ENCODE measurements at regions not wholly inside any gene's neighbourhood (a gene's known extent, or its start where the extent isn't known, plus 50 kb on each side); places are given as distances from the start of the nearest gene placed in this dataset.

GRCh38 chr6:73901986-73902385, 206.0 kb downstream of the CD109 start:
- TF ChIP-seq YY1 (IDR thresholded peaks at IDR 0.05; ENCODE audit: insufficient read depth, insufficient read length): no peak
- TF ChIP-seq SUZ12 (IDR thresholded peaks at IDR 0.05; ENCODE audit: extremely low read depth, insufficient read depth, insufficient read length): no peak
- no peak for TF ChIP-seq ZNF274 (IDR thresholded peaks at IDR 0.05; ENCODE audit: low read depth, low read length)

Measured in NT2/D1 (cell line).